SW480 (cell line): ENCODE measurements at regions not wholly inside any gene's neighbourhood (a gene's known extent, or its start where the extent isn't known, plus 50 kb on each side); places are given as distances from the start of the nearest gene placed in this dataset.

Experiments
- DNase-seq: peaks from one replicate; pipeline ENCODE4 v3.0.0-alpha.2; 2016; ENCODE audit warnings: low spot score

DNA sequence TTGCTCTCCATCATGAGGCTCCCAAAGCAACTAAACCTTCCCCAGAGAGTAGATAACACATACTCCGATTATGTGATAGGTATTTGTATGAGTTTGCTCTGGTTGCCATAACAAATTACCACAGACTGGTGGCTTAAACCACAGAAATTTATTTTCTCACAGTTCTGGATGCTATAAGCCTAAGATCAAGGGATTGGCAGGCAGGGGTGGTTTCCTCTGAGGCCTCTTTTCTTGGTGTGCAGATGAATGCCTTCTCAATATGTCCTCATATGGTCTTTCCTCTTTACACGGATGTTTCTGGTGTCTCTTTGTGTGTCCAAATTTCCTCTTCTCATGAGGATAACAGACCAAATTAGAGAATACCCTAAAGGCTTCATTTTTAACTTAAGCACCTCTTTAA is 285.8 kb upstream of the GRIP1 start:
- DNase-seq: peak; percentile 73

DNA sequence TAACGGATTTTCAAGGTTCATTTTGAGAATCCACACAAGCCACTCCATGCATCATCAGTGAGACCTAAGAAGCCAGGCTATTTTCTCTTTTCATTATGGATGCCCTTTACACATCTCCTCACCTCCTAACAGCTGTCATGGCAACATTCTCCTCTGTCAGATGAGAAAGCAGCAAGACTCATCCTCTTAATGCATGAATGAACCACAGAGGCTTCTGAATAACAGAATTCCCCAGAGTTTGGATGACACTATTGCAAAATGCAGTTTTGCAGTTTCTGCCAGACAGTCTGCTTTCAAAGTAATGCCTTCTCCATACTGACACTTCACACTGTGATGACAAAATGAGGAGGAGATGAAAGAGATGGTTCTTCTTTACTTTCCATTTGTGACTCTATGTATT is 286.7 kb upstream of the GRIP1 start:
- no peak for DNase-seq

GRCh38 chr12:66971816-66972215 is 292.9 kb upstream of the GRIP1 start:
- no peak for DNase-seq

DNA sequence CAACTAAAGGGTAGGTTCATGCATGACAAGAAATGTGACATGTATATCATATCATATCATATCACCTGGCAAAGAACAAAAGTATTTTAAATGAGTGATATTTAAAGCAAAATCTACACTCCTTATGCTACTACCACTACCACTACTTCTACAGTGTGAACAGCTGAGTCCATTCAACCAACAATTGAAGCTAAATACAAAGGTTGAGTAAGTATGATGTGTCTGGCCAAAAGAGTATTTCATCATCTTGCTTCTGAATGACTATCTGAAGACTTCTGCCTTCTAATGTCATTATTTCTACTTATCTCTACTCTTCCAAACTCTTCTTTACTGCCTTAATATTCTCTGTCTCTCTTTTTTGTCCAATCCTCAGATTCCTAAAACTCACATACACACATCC is 292.6 kb upstream of the CAND1 start:
- no peak for DNase-seq

- DNase-seq: no peak
Observed at GRCh38 chr12:66978802-66979201, 290.4 kb upstream of the CAND1 start.

DNA sequence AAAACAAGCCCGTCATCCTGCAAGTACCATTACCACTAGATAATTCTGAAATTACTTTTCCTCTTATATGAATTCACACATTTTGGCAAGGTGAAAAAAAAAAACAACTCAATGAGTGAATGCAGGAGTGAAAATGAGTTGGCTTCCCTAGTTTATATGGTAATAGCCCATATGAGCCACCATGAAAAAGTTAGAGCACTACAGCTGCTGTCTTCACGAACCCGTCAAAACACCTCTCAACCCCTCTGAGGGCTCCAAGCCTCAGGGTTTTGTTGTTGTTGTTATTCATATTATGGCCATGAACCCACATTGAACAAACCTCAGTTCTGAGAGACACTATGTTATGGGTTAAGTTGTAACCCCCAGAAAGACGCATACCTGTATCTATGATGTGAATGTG is 289.9 kb upstream of the CAND1 start:
- DNase-seq: no peak

DNA sequence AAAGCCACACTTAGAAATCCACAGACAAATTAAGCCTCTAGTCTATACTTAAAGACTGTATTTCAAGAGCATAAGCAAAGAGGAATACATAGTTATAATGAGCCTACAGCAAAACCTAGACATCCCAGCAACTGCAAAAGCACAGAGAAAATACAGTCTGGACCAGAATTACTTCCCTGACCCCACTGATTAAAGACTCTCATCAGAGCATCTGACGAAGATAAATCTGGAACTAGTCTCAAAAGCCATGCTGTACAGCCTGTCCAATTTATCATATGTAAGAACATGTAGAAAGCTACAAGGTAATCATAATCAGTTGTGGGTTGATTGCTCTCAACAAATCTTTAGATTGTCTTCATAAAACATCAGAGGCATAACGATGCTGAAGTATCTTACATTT is 285.1 kb upstream of the CAND1 start:
- no peak for DNase-seq

- no peak for DNase-seq
Observed at GRCh38 chr12:66984962-66985361, 284.2 kb upstream of the CAND1 start.

DNA sequence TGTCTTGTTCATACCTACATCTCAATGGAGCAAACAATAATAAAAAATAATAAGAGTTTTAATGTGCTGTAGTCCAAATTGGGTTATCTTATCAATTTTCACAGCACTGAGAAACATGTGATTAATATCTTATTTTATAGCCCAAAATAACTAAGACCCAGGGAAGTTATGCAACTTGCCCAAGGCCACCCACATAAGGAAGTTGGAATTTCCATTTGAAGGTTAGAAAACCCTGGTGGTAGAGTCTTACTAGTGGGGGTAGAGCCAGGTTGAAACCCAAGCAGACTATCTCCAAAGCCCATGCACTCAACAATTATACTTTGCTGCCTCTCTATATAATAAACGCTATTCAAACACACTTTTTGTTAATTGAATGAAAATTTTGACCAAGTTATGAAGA is 270.0 kb upstream of the CAND1 start:
- DNase-seq: no peak

DNA sequence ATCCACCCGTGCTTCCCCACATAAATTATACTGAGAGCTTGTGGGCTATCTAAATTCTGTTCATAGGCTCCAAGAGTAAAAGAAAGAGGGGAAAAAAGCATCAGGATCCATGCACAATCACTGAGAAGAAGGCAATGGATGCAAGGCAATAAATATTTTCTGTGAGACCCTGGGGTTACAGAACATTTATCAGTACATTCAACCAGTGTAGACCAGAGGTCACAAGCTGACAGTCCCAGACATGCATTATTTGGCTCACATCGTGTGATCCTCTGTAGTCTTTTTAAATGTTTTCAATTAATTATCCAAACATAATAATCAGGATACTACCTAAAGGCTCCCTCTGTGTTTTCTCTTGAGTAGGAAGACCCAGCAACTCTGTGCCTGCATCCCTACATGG is 267.9 kb upstream of the CAND1 start:
- DNase-seq: no peak

DNA sequence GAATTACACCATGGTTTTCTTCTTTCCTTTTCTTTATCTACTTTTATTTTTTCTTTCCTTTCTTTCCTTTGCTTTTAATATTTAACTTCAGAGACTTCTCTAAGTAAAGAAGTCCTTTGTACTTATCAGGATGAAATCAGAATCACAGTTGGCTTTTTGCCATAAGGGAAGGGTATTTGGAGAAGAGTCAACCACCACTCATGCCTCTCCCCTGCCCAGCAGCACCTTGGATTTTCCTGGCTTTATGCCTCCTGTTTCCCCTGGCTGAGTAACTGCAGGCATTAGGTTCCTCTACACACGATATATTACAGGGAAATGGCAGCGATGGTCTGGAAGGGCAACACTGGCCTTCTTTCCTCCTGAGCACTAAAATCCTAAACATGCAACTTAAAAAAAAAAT is 266.4 kb upstream of the CAND1 start:
- no peak for DNase-seq

GRCh38 chr12:67006610-67007009 is 262.5 kb upstream of the CAND1 start:
- DNase-seq: no peak

GRCh38 chr12:67014642-67015041 is 254.5 kb upstream of the CAND1 start:
- no peak for DNase-seq

- no peak for DNase-seq
Observed at GRCh38 chr12:67018105-67018504, 251.1 kb upstream of the CAND1 start.

GRCh38 chr12:67019070-67019469 is 250.1 kb upstream of the CAND1 start:
- DNase-seq: no peak

GRCh38 chr12:67025543-67026114 is 243.5 kb upstream of the CAND1 start:
- peak; percentile 28 for DNase-seq

GRCh38 chr12:67026487-67027246 is 242.5 kb upstream of the CAND1 start:
- no peak for DNase-seq

GRCh38 chr12:67028529-67028928 is 240.6 kb upstream of the CAND1 start:
- DNase-seq: no peak

- DNase-seq: no peak
Observed at GRCh38 chr12:67034110-67034879, 234.9 kb upstream of the CAND1 start.

- DNase-seq: no peak
Observed at GRCh38 chr12:67035121-67035520, 234.0 kb upstream of the CAND1 start.

GRCh38 chr12:67038486-67038885 is 230.7 kb upstream of the CAND1 start:
- DNase-seq: no peak

GRCh38 chr12:67039995-67040860 is 228.9 kb upstream of the CAND1 start:
- no peak for DNase-seq

- no peak for DNase-seq
Observed at GRCh38 chr12:67040861-67041137, 228.4 kb upstream of the CAND1 start.
